ENCODE measurements at regions not wholly inside any gene's neighbourhood (a gene's known extent, or its start where the extent isn't known, plus 50 kb on each side); places are given as distances from the start of the nearest gene placed in this dataset.

- DNase-seq, result no peak
Observed at GRCh38 chr3:103060242-103060641, 625.4 kb downstream of the ZPLD1 start.

GRCh38 chr3:103067963-103068362 lies 633.1 kb downstream of the ZPLD1 start:
- DNase-seq, result no peak

GRCh38 chr3:103075282-103075681 lies 640.5 kb downstream of the ZPLD1 start:
- no peak for DNase-seq

GRCh38 chr3:103077910-103078309 lies 643.1 kb downstream of the ZPLD1 start:
- no peak for DNase-seq

GRCh38 chr3:103082501-103082900 lies 647.7 kb downstream of the ZPLD1 start:
- no peak for DNase-seq

- no peak for DNase-seq
Observed at GRCh38 chr3:103083848-103084631, 649.2 kb downstream of the ZPLD1 start.

GRCh38 chr3:103085465-103085864 lies 650.6 kb downstream of the ZPLD1 start:
- no peak for DNase-seq

GRCh38 chr3:103089758-103090157 lies 654.9 kb downstream of the ZPLD1 start:
- DNase-seq, result no peak

- DNase-seq, result no peak
Observed at GRCh38 chr3:103105206-103105605, 670.4 kb downstream of the ZPLD1 start.

GRCh38 chr3:103112273-103112672 lies 677.5 kb downstream of the ZPLD1 start:
- no peak for DNase-seq

GRCh38 chr3:103126115-103126514 lies 691.3 kb downstream of the ZPLD1 start:
- no peak for DNase-seq

- no peak for DNase-seq
Observed at GRCh38 chr3:103127098-103127630, 692.3 kb downstream of the ZPLD1 start.

- DNase-seq, result no peak
Observed at GRCh38 chr3:103127737-103128136, 692.9 kb downstream of the ZPLD1 start.

GRCh38 chr3:103134023-103134724 lies 699.4 kb downstream of the ZPLD1 start:
- DNase-seq, result no peak

- DNase-seq, result no peak
Observed at GRCh38 chr3:103136621-103137020, 701.8 kb downstream of the ZPLD1 start.

GRCh38 chr3:103137830-103138229 lies 703.0 kb downstream of the ZPLD1 start:
- DNase-seq, result no peak

- no peak for DNase-seq
Observed at GRCh38 chr3:103158183-103158582, 723.4 kb downstream of the ZPLD1 start.

- no peak for DNase-seq
Observed at GRCh38 chr3:103166890-103167289, 732.1 kb downstream of the ZPLD1 start.

- DNase-seq, result no peak
Observed at GRCh38 chr3:103167850-103168249, 733.0 kb downstream of the ZPLD1 start.

- no peak for DNase-seq
Observed at GRCh38 chr3:103169289-103169688, 734.5 kb downstream of the ZPLD1 start.

- no peak for DNase-seq
Observed at GRCh38 chr3:103170651-103171050, 735.8 kb downstream of the ZPLD1 start.

GRCh38 chr3:103173940-103174339 lies 739.1 kb downstream of the ZPLD1 start:
- DNase-seq, result no peak

- DNase-seq, result no peak
Observed at GRCh38 chr3:103181160-103181559, 746.3 kb downstream of the ZPLD1 start.

GRCh38 chr3:103184772-103185171 lies 750.0 kb downstream of the ZPLD1 start:
- no peak for DNase-seq

All from activated naive CD4-positive, alpha-beta T cell treated with Interleukin-2 at 50 U/mL for 16 hours (primary cell).